Body of pancreas (tissue), 4 donors: ENCODE measurements at regions not wholly inside any gene's neighbourhood (a gene's known extent, or its start where the extent isn't known, plus 50 kb on each side); places are given as distances from the start of the nearest gene placed in this dataset.

Source experiments
- ATAC-seq: fragments of 150-250 bp; one replicate; pipeline ENCODE4 v1.9.1; 2016
- DNase-seq, 4 donors: peaks; one replicate each; pipeline ENCODE4 v3.0.0-alpha.2; 2019
- H3K27ac ChIP-seq, 4 donors: fragments of 200-600 bp; sonication (generic); 1 replicate in 3 of 4; 2 replicates in 1 of 4; pipeline versions ENCODE4 v1.5.1 to v1.6.1; 2016 to 2019; ENCODE audit warnings: mild to moderate bottlenecking in 1 of 4, mixed read lengths in 1 of 4, moderate library complexity in 1 of 4
- H3K27me3 ChIP-seq, 2 donors: fragments of 200-600 bp; sonication (generic); one replicate each; pipeline ENCODE4 v1.6.0; 2016; ENCODE audit warnings: mild to moderate bottlenecking in 1 of 2
- H3K36me3 ChIP-seq, 2 donors: fragments of 200-600 bp; sonication (generic); replicated peaks in 1 of 2; 2 replicates each; pipeline ENCODE4 v1.5.1; 2016; ENCODE audit warnings: low read depth in 2 of 2; ENCODE audit not compliant: insufficient read depth in 1 of 2
- H3K4me1 ChIP-seq: fragments of 200-600 bp; sonication (generic); one replicate; pipeline ENCODE4 v1.6.0; 2016
- H3K4me3 ChIP-seq, 2 donors: fragments of 200-600 bp; sonication (generic); 1 replicate in 1 of 2; 2 replicates in 1 of 2; pipeline ENCODE4 v1.5.1; 2016 to 2019
- H3K9me3 ChIP-seq, 3 donors: fragments of 200-600 bp; sonication (generic); 1 replicate in 2 of 3; 2 replicates in 1 of 3; pipeline ENCODE4 v1.5.1; 2016
- POLR2A ChIP-seq, 3 donors: fragments of 450-650 bp; IDR thresholded peaks; one replicate each; pipeline ENCODE4 v1.6.1; 2016; ENCODE audit warnings: antibody characterized with exemption in 3 of 3, mild to moderate bottlenecking in 2 of 3
- WGBS, 2 donors: methylation state at CpG; one replicate each; pipeline ENCODE4 v1.1.5; 2017; 5-methylcytosine and 5-hydroxymethylcytosine counted together
- intact Hi-C: fragments of 100-400 bp; cut with DNase I; formaldehyde crosslinking; loops from one replicate; pipeline ENCODE4 v1.15.1; 2023
- TF ChIP-seq, protein P1 (sequence below), 7 experiments: fragments of 450-650 bp in 4 of 7; fragments of 200-600 bp in 3 of 7; sonication (generic) in 3 of 7; IDR thresholded peaks; one replicate each; pipeline ENCODE4 v1.5.1; 2016 to 2019; ENCODE audit warnings: antibody characterized with exemption in 7 of 7

DNA sequence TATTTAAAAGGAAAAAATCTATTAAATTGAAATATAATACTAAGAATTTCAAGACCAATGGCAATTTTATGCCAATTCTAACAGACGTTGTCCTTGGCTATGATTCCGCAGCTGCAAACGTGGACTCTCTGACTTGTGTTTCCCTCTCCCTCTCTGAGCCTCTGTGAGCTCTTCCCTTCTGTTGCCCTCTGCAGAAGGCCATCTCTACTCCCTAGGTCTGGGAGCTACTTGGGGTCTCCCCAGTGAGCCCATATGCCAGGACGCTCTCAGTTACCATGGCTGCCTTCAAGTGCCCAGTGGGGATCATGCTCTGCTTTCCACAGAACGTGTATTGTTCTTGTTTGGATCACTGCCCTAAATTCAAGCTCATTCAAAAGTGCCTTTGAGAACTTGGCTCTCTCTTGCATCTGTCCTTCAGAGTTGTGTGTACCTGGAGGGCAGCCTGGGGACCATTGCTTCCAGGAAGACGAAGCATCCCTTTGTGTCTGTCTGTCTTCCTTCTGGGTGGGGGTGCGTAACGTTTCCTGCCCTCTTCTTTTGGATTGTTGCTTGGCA, 97.5 kb upstream of the TSPAN2 start:
- H3K4me1 ChIP-seq = no peaks in the 10 kb centered on the region
- no peak for TF ChIP-seq POLR2A (IDR thresholded peaks at IDR 0.05)
- TF ChIP-seq, protein P1, sequence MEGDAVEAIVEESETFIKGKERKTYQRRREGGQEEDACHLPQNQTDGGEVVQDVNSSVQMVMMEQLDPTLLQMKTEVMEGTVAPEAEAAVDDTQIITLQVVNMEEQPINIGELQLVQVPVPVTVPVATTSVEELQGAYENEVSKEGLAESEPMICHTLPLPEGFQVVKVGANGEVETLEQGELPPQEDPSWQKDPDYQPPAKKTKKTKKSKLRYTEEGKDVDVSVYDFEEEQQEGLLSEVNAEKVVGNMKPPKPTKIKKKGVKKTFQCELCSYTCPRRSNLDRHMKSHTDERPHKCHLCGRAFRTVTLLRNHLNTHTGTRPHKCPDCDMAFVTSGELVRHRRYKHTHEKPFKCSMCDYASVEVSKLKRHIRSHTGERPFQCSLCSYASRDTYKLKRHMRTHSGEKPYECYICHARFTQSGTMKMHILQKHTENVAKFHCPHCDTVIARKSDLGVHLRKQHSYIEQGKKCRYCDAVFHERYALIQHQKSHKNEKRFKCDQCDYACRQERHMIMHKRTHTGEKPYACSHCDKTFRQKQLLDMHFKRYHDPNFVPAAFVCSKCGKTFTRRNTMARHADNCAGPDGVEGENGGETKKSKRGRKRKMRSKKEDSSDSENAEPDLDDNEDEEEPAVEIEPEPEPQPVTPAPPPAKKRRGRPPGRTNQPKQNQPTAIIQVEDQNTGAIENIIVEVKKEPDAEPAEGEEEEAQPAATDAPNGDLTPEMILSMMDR (IDR thresholded peaks at IDR 0.05) = no peak
- no peaks in the 10 kb centered on the region for H3K36me3 ChIP-seq
- no peak overlapping the region for H3K4me3 ChIP-seq
- intact Hi-C loops = no loop called here
- 44 to 45% methylated on average over 8 of the region's 8 CpGs for WGBS, 2 donors
- no peaks in the 10 kb centered on the region for H3K9me3 ChIP-seq
- DNase-seq (no peak), ATAC-seq (no peak)
- no peak overlapping the region for H3K27ac ChIP-seq
- H3K27me3 ChIP-seq = no peaks in the 10 kb centered on the region

DNA sequence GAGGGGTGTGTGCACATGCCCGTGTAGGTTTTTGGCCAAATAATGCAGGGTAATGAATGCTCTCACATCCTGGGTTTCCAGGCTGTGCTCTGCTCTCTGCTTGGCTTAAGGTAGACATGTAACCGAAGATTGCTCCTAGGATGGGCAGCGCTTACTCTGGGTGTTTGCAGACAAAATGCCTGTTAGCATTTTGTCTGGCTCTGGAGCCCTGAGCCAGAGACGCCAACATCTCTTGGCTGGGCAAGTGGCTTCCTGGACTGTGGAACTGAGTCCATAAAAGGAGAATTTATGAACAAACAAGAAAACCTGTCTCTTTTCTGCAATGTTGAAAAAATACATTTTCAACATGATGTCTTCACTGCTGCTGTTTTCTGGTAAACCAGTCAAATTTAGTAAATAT, 96.0 kb upstream of the TSPAN2 start:
- Histone ChIP-seq H3K4me1 (no peaks in the 10 kb centered on the region), H3K36me3 (no peaks in the 10 kb centered on the region), H3K27ac (no peak overlapping the region), H3K9me3 (no peaks in the 10 kb centered on the region), H3K27me3 (no peaks in the 10 kb centered on the region), H3K4me3 (no peak overlapping the region)
- no peak for DNase-seq
- TF ChIP-seq, protein P1 (IDR thresholded peaks at IDR 0.05) = no peak
- no peak for TF ChIP-seq POLR2A (IDR thresholded peaks at IDR 0.05)
- WGBS, 2 donors = 93 to 95% methylated on average over 4 of the region's 4 CpGs
- intact Hi-C loops = no loop called here
- no peak for ATAC-seq

DNA sequence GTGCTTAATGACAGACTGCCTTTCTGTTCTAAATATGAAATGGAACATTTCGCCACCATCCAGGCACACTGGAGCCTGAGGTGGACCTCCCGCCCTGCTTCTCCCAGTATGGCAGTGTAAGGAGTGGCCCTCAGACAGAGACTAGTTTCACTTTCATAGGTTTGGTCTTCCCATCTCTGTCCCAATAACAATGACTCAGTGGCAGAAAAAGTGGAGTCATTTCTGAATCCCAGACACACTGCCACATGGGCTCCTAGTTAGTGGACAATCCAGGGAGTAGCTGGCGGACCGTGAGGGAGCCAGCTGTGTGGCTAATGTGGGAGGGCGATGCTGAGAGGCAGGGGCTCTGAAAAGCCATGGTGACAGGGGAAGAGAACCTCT, 95.6 kb upstream of the TSPAN2 start:
- ATAC-seq = no peak
- Histone ChIP-seq H3K4me1 (no peaks in the 10 kb centered on the region), H3K4me3 (no peak overlapping the region), H3K36me3 (no peaks in the 10 kb centered on the region), H3K27me3 (no peaks in the 10 kb centered on the region), H3K9me3 (no peaks in the 10 kb centered on the region), H3K27ac (no peak overlapping the region)
- WGBS, 2 donors = 84 to 91% methylated on average over 5 of the region's 5 CpGs
- intact Hi-C loops = no loop called here
- DNase-seq = no peak
- TF ChIP-seq, protein P1 (IDR thresholded peaks at IDR 0.05) = no peak
- TF ChIP-seq POLR2A (IDR thresholded peaks at IDR 0.05) = no peak

DNA sequence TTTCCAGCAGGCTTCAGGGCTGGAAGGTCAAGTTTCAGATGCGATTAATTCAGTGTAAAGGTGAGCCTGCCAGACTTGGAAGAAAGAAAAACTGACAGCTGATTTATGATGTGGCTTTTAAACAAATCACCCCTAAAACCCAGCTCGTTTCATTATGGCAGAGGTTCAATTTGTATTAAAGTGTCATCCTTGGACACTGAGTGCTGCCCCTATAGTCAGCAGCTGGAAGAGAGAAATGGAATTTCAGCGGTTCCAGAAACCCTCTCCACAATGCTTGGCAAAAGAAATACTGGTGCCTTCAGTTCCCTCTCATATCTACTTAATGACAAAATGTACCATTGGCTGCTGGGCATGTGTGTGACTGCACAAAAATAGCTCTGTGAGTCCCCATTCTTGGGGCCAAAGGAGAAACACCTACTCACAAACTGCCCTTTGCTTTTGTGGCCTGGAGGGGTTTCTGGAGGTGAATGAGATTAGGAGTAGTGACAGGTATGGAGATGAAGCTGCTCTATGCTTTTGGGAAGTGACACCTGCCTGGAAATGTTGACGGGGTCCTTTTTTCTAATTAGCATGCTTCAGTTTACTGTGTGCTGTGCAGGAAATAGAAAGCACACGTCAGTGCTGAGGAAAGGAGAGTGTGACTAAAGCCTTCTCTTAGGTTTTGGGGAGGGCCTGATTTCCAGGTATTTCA, 95.1 kb upstream of the TSPAN2 start:
- Histone ChIP-seq H3K9me3 (no peaks in the 10 kb centered on the region), H3K36me3 (no peaks in the 10 kb centered on the region), H3K27ac (no peak overlapping the region), H3K4me1 (no peaks in the 10 kb centered on the region), H3K27me3 (no peaks in the 10 kb centered on the region), H3K4me3 (no peak overlapping the region)
- no peak for TF ChIP-seq POLR2A (IDR thresholded peaks at IDR 0.05)
- TF ChIP-seq, protein P1 (IDR thresholded peaks at IDR 0.05) = no peak
- WGBS, 2 donors = 78 to 80% methylated on average over 5 of the region's 5 CpGs
- intact Hi-C loops = no loop called here
- DNase-seq (no peak), ATAC-seq (no peak)

DNA sequence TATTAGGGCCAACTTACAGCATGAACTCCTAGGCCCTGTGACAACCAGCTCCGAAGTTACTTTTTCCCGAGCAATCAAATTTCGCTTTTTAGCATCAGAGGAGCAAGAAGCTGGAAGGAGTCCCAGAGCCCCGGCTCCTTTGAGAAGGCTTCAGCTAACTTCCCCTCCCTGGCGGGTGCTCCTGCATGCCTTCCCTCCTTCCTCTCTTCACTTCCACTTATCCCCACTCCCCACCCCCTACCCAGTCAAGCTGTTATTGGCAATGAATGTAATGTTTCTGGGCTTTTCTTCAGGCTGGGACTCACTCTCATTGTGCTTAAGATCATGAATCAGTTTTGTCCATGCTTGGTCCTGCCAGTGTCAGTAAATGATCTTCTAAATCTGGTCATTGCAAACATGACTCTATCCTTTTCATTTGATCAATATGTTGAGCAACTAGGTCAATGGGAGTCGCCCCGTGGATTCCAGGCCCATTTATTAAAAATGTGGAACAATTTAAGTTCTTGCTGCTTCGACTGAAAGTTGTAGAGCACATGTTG, 94.5 kb upstream of the TSPAN2 start:
- peak in 1 of 4 donors; percentile 10 for DNase-seq
- Histone ChIP-seq H3K4me1 (no peaks in the 10 kb centered on the region), H3K36me3 (no peaks in the 10 kb centered on the region), H3K9me3 (no peaks in the 10 kb centered on the region), H3K4me3 (no peak overlapping the region), H3K27me3 (no peaks in the 10 kb centered on the region), H3K27ac (no peak overlapping the region)
- no peak for TF ChIP-seq POLR2A (IDR thresholded peaks at IDR 0.05)
- TF ChIP-seq, protein P1 (IDR thresholded peaks at IDR 0.05) = no peak
- intact Hi-C loops = no loop called here
- WGBS, 2 donors = 71 to 73% methylated on average over 8 of the region's 8 CpGs
- ATAC-seq = no peak
